AG09319 (cell line): ENCODE measurements at regions not wholly inside any gene's neighbourhood (a gene's known extent, or its start where the extent isn't known, plus 50 kb on each side); places are given as distances from the start of the nearest gene placed in this dataset.

Source experiments
- DNase-seq: peaks from one replicate; pipeline ENCODE4 v3.0.0-alpha.2; 2010; ENCODE audit warnings: low read depth; ENCODE audit errors: extremely low read depth
- TF ChIP-seq, protein P1 (sequence below): IDR thresholded peaks from 2 replicates; pipeline ENCODE4 v1.5.1; 2011; ENCODE audit warnings: low read depth, mild to moderate bottlenecking, inconsistent platforms, low read length, moderate library complexity

- TF ChIP-seq, protein P1, sequence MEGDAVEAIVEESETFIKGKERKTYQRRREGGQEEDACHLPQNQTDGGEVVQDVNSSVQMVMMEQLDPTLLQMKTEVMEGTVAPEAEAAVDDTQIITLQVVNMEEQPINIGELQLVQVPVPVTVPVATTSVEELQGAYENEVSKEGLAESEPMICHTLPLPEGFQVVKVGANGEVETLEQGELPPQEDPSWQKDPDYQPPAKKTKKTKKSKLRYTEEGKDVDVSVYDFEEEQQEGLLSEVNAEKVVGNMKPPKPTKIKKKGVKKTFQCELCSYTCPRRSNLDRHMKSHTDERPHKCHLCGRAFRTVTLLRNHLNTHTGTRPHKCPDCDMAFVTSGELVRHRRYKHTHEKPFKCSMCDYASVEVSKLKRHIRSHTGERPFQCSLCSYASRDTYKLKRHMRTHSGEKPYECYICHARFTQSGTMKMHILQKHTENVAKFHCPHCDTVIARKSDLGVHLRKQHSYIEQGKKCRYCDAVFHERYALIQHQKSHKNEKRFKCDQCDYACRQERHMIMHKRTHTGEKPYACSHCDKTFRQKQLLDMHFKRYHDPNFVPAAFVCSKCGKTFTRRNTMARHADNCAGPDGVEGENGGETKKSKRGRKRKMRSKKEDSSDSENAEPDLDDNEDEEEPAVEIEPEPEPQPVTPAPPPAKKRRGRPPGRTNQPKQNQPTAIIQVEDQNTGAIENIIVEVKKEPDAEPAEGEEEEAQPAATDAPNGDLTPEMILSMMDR = no peak
- DNase-seq = no peak
Observed at GRCh38 chr1:70707214-70707613, 296.1 kb downstream of the CTH start.

- TF ChIP-seq, protein P1 = no peak
Observed at GRCh38 chr1:70714149-70714548, 303.1 kb downstream of the CTH start.

DNA sequence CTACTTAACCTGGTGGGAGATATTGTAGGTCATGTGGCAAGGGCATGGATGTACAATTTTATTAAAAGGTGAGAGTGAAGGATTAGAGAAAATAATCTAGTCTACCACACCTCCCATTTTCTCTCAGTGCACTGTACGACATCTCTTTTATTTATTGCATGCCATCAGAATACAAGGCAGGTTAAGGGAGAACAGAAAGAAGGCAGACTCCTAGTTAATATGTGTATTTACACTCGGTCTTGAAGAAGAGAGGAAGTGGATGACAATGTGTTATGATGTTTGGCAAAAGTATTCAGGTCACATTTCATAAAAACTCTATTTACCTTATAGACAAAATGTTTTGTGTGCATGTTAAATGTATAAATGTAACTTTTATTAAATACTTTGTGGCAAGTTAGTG lies 306.1 kb downstream of the CTH start:
- no peak for DNase-seq
- TF ChIP-seq, protein P1 = no peak

More at GRCh38 chr1:70714149-70714548, 303.1 kb downstream of the CTH start:
- no peak for DNase-seq

- TF ChIP-seq, protein P1 = no peak
- no peak for DNase-seq
Observed at GRCh38 chr1:70717656-70718055, 306.6 kb downstream of the CTH start.

DNA sequence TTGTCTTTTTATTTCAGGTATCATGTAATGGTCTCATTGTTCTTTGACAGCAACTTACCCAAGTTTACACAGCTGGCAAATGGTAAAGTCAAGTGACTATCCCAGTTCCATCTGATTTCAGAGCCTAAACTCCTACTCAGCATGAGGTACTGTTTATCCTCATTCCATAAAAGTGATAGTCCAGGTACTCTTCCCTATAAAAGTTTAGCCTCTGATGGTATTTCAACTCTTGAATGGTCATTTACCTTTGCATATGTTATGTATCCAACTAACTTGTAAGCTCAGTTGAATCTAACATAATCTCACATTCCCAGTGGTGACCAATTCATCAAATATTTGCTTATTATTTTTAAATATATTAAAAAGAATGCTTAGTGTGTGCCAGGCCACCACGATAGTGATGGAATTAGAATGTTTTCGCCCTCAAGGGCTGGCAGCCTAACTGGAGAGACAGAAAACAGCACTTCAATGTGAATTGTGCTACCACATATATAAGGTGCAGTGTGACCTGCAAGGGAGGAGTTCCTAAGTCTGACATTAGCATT lies 307.1 kb downstream of the CTH start:
- TF ChIP-seq, protein P1 = no peak
- no peak for DNase-seq

DNA sequence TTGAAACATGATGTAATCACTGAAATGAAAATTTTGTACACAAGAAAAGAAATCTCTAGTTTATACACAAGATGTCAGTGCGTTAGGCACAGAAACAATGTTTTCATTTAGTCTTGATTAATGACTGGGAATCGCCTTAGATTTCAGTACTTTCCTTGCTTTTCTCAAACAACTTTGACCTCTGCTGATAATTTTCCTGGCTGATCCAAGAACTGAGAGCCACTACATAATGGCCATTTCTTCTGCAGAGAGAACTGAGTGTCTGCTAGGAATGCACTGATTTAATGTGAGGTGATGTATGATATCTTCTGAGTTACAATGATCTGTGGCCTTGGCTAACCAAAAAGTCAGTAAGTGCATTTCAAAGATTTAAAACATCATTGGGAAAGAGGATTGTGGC lies 308.1 kb downstream of the CTH start:
- TF ChIP-seq, protein P1 = no peak
- no peak for DNase-seq

DNA sequence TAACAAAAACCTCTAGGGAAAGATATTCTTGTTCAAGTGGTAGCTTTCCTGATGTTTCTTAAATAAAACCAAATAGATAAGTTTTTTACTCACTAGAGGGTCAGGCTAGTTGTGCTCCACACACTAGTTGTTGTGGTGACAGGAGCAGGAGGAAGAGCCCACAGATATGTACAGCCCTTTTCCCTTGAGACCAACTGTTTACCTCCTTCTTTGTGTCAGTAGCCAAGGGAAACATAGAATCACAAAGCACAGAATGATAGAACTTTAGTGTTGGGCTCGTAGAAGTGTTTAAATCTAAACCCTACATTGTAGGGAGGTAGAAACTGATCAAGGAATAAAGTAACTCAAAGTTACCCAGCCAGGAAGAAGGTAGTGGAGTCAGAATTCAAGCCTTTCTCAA lies 309.0 kb downstream of the CTH start:
- DNase-seq = no peak
- TF ChIP-seq, protein P1 = no peak
